H1 (cell line): ENCODE measurements at regions not wholly inside any gene's neighbourhood (a gene's known extent, or its start where the extent isn't known, plus 50 kb on each side); places are given as distances from the start of the nearest gene placed in this dataset.
A peak's percentile ranks its signal among the peaks of the same experiment; 100 is the strongest.

Source experiments
- CTCF ChIA-PET: fragments of 300-600 bp; sonication (Branson Sonifier 250); formaldehyde crosslinking; loops from one replicate; lab custom pipeline; 2021; ENCODE audit not compliant: partially characterized antibody; lab: Charles Lee
- POLR2A ChIA-PET: fragments of 300-600 bp; sonication (Branson Sonifier 250); formaldehyde crosslinking; loops from one replicate; lab custom pipeline; 2021; ENCODE audit warnings: inconsistent platforms; ENCODE audit not compliant: partially characterized antibody; lab: Charles Lee
- DNase-seq, 2 experiments: peaks; one replicate each; pipeline versions ENCODE4 v3.0.0 to v3.0.0-alpha.2; 2010 to 2022; ENCODE audit warnings: low spot score in 2 of 2, low read depth in 1 of 2, mixed read lengths in 1 of 2
- FAIRE-seq: peaks from 2 replicates; lab custom pipeline; 2011; peaks lifted over from hg19 to GRCh38; lab: Jason Lieb, UNC
- H2AFZ ChIP-seq: 2 replicates; pipeline ENCODE4 v1.8.1; 2012; ENCODE audit warnings: low read length, inconsistent platforms
- H2AK5ac ChIP-seq: 2 replicates; pipeline ENCODE4 v1.6.1; 2013; ENCODE audit warnings: low read depth, low read length
- H2BK120ac ChIP-seq: replicated peaks from 2 replicates; pipeline ENCODE3; 2013; ENCODE audit warnings: low read depth, low read length, inconsistent platforms
- H2BK12ac ChIP-seq: 2 replicates; pipeline ENCODE4 v1.6.1; 2013; ENCODE audit warnings: low read depth, low read length
- H2BK15ac ChIP-seq: 2 replicates; pipeline ENCODE4 v1.6.1; 2013; ENCODE audit warnings: low read length
- H2BK20ac ChIP-seq: 2 replicates; pipeline ENCODE4 v1.6.1; 2013; ENCODE audit warnings: low read length
- H2BK5ac ChIP-seq: 2 replicates; pipeline ENCODE4 v1.6.1; 2013; ENCODE audit warnings: low read depth, low read length
- H3K14ac ChIP-seq: 2 replicates; pipeline ENCODE4 v1.6.1; 2013; ENCODE audit warnings: inconsistent platforms; ENCODE audit not compliant: insufficient read length
- H3K18ac ChIP-seq: 2 replicates; pipeline ENCODE4 v1.6.1; 2013; ENCODE audit warnings: low read length; ENCODE audit errors: extremely low read depth
- H3K23ac ChIP-seq: 2 replicates; pipeline ENCODE4 v1.6.1; 2013; ENCODE audit warnings: inconsistent platforms; ENCODE audit not compliant: insufficient read length
- H3K23me2 ChIP-seq: 2 replicates; pipeline ENCODE4 v1.6.1; 2013; ENCODE audit warnings: low read depth, low read length
- H3K27ac ChIP-seq: 2 replicates; pipeline ENCODE4 v1.6.1; 2011; ENCODE audit warnings: low read depth, low read length, inconsistent platforms
- H3K27me3 ChIP-seq, 4 experiments: replicated peaks in 1 of 4; 1 replicate in 1 of 4; 2 replicates in 3 of 4; pipeline versions ENCODE4 v1.6.1 to v1.8.1; 2011 to 2013; ENCODE audit warnings: low read length in 3 of 4, mild to moderate bottlenecking in 3 of 4, inconsistent platforms in 2 of 4, mixed read lengths in 2 of 4, moderate library complexity in 1 of 4; ENCODE audit not compliant: control insufficient read depth in 3 of 4, insufficient read depth in 3 of 4; ENCODE audit errors: extremely low read depth in 1 of 4
- H3K36me3 ChIP-seq, 4 experiments: 2 replicates each; pipeline versions ENCODE4 v1.6.1 to v1.8.1; 2011 to 2013; ENCODE audit warnings: mild to moderate bottlenecking in 4 of 4, low read length in 3 of 4, moderate library complexity in 2 of 4, control low read depth in 1 of 4, inconsistent platforms in 1 of 4; ENCODE audit not compliant: insufficient read depth in 4 of 4, control insufficient read depth in 2 of 4
- H3K4ac ChIP-seq: replicated peaks from 2 replicates; pipeline ENCODE3; 2013; ENCODE audit warnings: low read length, low read depth, mixed read lengths, inconsistent platforms; ENCODE audit not compliant: insufficient read length
- H3K4me1 ChIP-seq, 4 experiments: replicated peaks in 1 of 4; 1 replicate in 1 of 4; 2 replicates in 3 of 4; pipeline versions ENCODE4 v1.6.1 to v1.8.1; 2011 to 2013; ENCODE audit warnings: low read length in 3 of 4, inconsistent platforms in 2 of 4, mixed read lengths in 1 of 4; ENCODE audit not compliant: insufficient read depth in 4 of 4, control insufficient read depth in 3 of 4
- H3K4me2 ChIP-seq, 2 experiments: 2 replicates each; pipeline versions ENCODE4 v1.6.1 to v1.8.1; 2011 to 2013; ENCODE audit warnings: low read depth in 2 of 2, low read length in 2 of 2, control low read depth in 1 of 2, inconsistent platforms in 1 of 2, mild to moderate bottlenecking in 1 of 2; ENCODE audit not compliant: insufficient read depth in 1 of 2
- H3K4me3 ChIP-seq, 4 experiments: fragments of 200-600, 300-600 bp in 1 of 4; sonication (generic), shearing (Covaris generic), sonication (Bioruptor Twin) in 1 of 4; 2 replicates each; pipeline versions ENCODE4 v1.5.1 to v1.8.1; 2011 to 2016; ENCODE audit warnings: low read length in 4 of 4, low read depth in 3 of 4, control low read depth in 2 of 4, inconsistent platforms in 2 of 4, mild to moderate bottlenecking in 2 of 4, mixed read lengths in 1 of 4, moderate library complexity in 1 of 4; ENCODE audit not compliant: insufficient read depth in 2 of 4; ENCODE audit errors: extremely low read depth in 1 of 4
- H3K56ac ChIP-seq: replicated peaks from 2 replicates; pipeline ENCODE3; 2013; ENCODE audit warnings: low read depth, mild to moderate bottlenecking, mixed read lengths, low read length, inconsistent platforms; ENCODE audit not compliant: insufficient read length
- H3K79me1 ChIP-seq: 2 replicates; pipeline ENCODE4 v1.6.1; 2013; ENCODE audit warnings: low read depth, low read length, control low read depth
- H3K79me2 ChIP-seq, 2 experiments: 2 replicates each; pipeline versions ENCODE4 v1.6.1 to v1.8.1; 2012 to 2013; ENCODE audit warnings: low read length in 2 of 2, mild to moderate bottlenecking in 2 of 2, inconsistent platforms in 1 of 2; ENCODE audit not compliant: insufficient read depth in 2 of 2, control insufficient read depth in 1 of 2
- H3K9ac ChIP-seq, 4 experiments: replicated peaks in 1 of 4; 1 replicate in 1 of 4; 2 replicates in 3 of 4; pipeline versions ENCODE4 v1.6.1 to v1.8.1; 2011 to 2013; ENCODE audit warnings: low read depth in 3 of 4, low read length in 3 of 4, control low read depth in 2 of 4, mild to moderate bottlenecking in 2 of 4, moderate library complexity in 2 of 4, inconsistent platforms in 1 of 4; ENCODE audit errors: extremely low read depth in 1 of 4
- H3K9me3 ChIP-seq, 2 experiments: 2 replicates each; pipeline versions ENCODE4 v1.6.1 to v1.8.1; 2012 to 2013; ENCODE audit warnings: mild to moderate bottlenecking in 2 of 2, moderate library complexity in 2 of 2, control low read depth in 1 of 2, inconsistent platforms in 1 of 2, low read depth in 1 of 2, low read length in 1 of 2, mixed read lengths in 1 of 2; ENCODE audit not compliant: insufficient read depth in 2 of 2
- H4K20me1 ChIP-seq, 2 experiments: replicated peaks in 1 of 2; 2 replicates each; pipeline versions ENCODE3 to v1.8.1; 2011 to 2013; ENCODE audit warnings: inconsistent platforms in 2 of 2, low read length in 2 of 2, mild to moderate bottlenecking in 1 of 2; ENCODE audit not compliant: insufficient read depth in 2 of 2, control insufficient read depth in 1 of 2
- H4K5ac ChIP-seq: 2 replicates; pipeline ENCODE4 v1.6.1; 2013; ENCODE audit warnings: low read length, low read depth, mixed read lengths, inconsistent platforms; ENCODE audit not compliant: insufficient read length
- H4K8ac ChIP-seq: 2 replicates; pipeline ENCODE4 v1.8.0; 2013; ENCODE audit warnings: mild to moderate bottlenecking, moderate library complexity, low read length, inconsistent platforms; ENCODE audit not compliant: insufficient read depth; ENCODE audit errors: extremely low read depth
- H4K91ac ChIP-seq: replicated peaks from 2 replicates; pipeline ENCODE3; 2013; ENCODE audit warnings: low read length, mixed read lengths, inconsistent platforms; ENCODE audit not compliant: insufficient read length
- JUND ChIP-seq: IDR thresholded peaks from 2 replicates; pipeline ENCODE4 v1.6.1; 2011; ENCODE audit warnings: mild to moderate bottlenecking, improper control_type of control experiment, low read length
- WGBS, 2 experiments: shearing (Covaris generic) in 1 of 2; methylation state at CpG; one replicate each; pipeline versions ENCODE4 v1.1.6 to v1.1.7; 2013 to 2015; ENCODE audit warnings: low lambda C conversion rate in 2 of 2, mixed read lengths in 2 of 2, inconsistent platforms in 1 of 2, low coverage in 1 of 2, missing lambda C conversion rate in 1 of 2; ENCODE audit not compliant: insufficient replicate concordance in 2 of 2, insufficient coverage in 1 of 2, insufficient read length in 1 of 2; ENCODE audit errors: extremely low coverage in 1 of 2, missing lambda C conversion rate in 1 of 2; 5-methylcytosine and 5-hydroxymethylcytosine counted together

- H2BK20ac ChIP-seq, result no peak overlapping the region
- CTCF ChIA-PET, result interaction anchor here (0.7 to 1.1 kb wide), 3 partner anchors 16 to 89 kb away, joined by 3 to 5 read pairs (median 5); no protein-coding TSS in a partner anchor
These were observed 432.8 kb downstream of the MATN1 start for GRCh38 chr1:30290581-30290980.

More at GRCh38 chr1:30290581-30290980, 432.8 kb downstream of the MATN1 start:
- Histone ChIP-seq H2BK15ac (no peak overlapping the region), H3K4ac (no peak overlapping the region), H3K23me2 (no peaks in the 10 kb centered on the region), H3K4me3 (no peak overlapping the region), H2AFZ (no peak overlapping the region), H3K27ac (no peak overlapping the region), H3K36me3 (no peaks in the 10 kb centered on the region), H2AK5ac (no peak overlapping the region), H2BK120ac (no peak overlapping the region), H3K4me2 (no peak overlapping the region), H4K91ac (no peak overlapping the region), H4K20me1 (no peaks in the 10 kb centered on the region), H3K9me3 (peaks cover 6 to 12% of the 10 kb centered on the region in 2 experiments), H3K56ac (no peak overlapping the region), H4K8ac (0 out of 2 replicates have a peak overlapping the region, but pooled peaks have one; percentile 41), H3K23ac (no peak overlapping the region), H3K9ac (no peak overlapping the region), H3K18ac (no peak overlapping the region), H2BK5ac (no peak overlapping the region), H3K4me1 (no peaks in the 10 kb centered on the region), H3K27me3 (no peaks in the 10 kb centered on the region), H3K79me1 (no peaks in the 10 kb centered on the region), H4K5ac (no peak overlapping the region), H3K14ac (no peak overlapping the region), H3K79me2 (no peaks in the 10 kb centered on the region), H2BK12ac (no peak overlapping the region)
- POLR2A ChIA-PET, result no interaction called here
- 100% methylated on average over 1 of the region's 1 CpG; no CpG with 5 or more reads in 1 of the 2 experiments for WGBS, 2 experiments
- FAIRE-seq (no peak), DNase-seq (no peak)
- no peak for TF ChIP-seq JUND
